ENCODE measurements at regions not wholly inside any gene's neighbourhood (a gene's known extent, or its start where the extent isn't known, plus 50 kb on each side); places are given as distances from the start of the nearest gene placed in this dataset.

- TF ChIP-seq, protein P1, sequence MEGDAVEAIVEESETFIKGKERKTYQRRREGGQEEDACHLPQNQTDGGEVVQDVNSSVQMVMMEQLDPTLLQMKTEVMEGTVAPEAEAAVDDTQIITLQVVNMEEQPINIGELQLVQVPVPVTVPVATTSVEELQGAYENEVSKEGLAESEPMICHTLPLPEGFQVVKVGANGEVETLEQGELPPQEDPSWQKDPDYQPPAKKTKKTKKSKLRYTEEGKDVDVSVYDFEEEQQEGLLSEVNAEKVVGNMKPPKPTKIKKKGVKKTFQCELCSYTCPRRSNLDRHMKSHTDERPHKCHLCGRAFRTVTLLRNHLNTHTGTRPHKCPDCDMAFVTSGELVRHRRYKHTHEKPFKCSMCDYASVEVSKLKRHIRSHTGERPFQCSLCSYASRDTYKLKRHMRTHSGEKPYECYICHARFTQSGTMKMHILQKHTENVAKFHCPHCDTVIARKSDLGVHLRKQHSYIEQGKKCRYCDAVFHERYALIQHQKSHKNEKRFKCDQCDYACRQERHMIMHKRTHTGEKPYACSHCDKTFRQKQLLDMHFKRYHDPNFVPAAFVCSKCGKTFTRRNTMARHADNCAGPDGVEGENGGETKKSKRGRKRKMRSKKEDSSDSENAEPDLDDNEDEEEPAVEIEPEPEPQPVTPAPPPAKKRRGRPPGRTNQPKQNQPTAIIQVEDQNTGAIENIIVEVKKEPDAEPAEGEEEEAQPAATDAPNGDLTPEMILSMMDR (IDR thresholded peaks at IDR 0.05 in 2 of 3, conservative IDR thresholded peaks at IDR 0.05 in 1 of 3; ENCODE audit: borderline replicate concordance in 1 of 3, insufficient read depth in 1 of 3, low read depth in 2 of 3, low read length in 2 of 3) = peak in 2 of 3 experiments; percentile 20 to 23; a peak in 2 of 6 replicates
- TF ChIP-seq SIN3A (IDR thresholded peaks at IDR 0.05; ENCODE audit: low read depth) (no peak), POLR2A (IDR thresholded peaks at IDR 0.05; ENCODE audit: borderline replicate concordance, extremely low read depth, insufficient read depth, insufficient read length) (no peak), TCF7L2 (IDR thresholded peaks at IDR 0.05; ENCODE audit: borderline replicate concordance, extremely low read depth, insufficient read depth, insufficient read length) (no peak)
Measured at GRCh38 chr5:114782869-114783268, 386.8 kb downstream of the TRIM36 start.
